Skeletal muscle tissue (tissue), 3 donors: ENCODE measurements at regions not wholly inside any gene's neighbourhood (a gene's known extent, or its start where the extent isn't known, plus 50 kb on each side); places are given as distances from the start of the nearest gene placed in this dataset.

Experiments used
- H3K27ac ChIP-seq: one replicate; pipeline ENCODE4 v1.7.0; 2013; ENCODE audit warnings: mild to moderate bottlenecking, low read depth, low read length, inconsistent platforms
- H3K27me3 ChIP-seq, 3 donors: one replicate each; pipeline ENCODE4 v1.7.0; 2013; ENCODE audit warnings: low read length in 3 of 3; ENCODE audit not compliant: control insufficient read depth in 3 of 3, insufficient read depth in 3 of 3
- H3K36me3 ChIP-seq, 3 donors: one replicate each; pipeline ENCODE4 v1.7.0; 2013; ENCODE audit warnings: low read length in 3 of 3; ENCODE audit not compliant: control insufficient read depth in 3 of 3, insufficient read depth in 3 of 3
- H3K4me1 ChIP-seq, 3 donors: one replicate each; pipeline ENCODE4 v1.7.0; 2013; ENCODE audit warnings: low read length in 3 of 3, mild to moderate bottlenecking in 3 of 3; ENCODE audit not compliant: control insufficient read depth in 3 of 3, insufficient read depth in 3 of 3
- H3K4me3 ChIP-seq, 3 donors: one replicate each; pipeline ENCODE4 v1.7.0; 2013; ENCODE audit warnings: low read length in 3 of 3
- H3K9ac ChIP-seq, 3 donors: one replicate each; pipeline ENCODE4 v1.7.0; 2013; ENCODE audit warnings: low read length in 3 of 3, mild to moderate bottlenecking in 3 of 3, moderate library complexity in 2 of 3, low read depth in 1 of 3
- H3K9me3 ChIP-seq, 3 donors: one replicate each; pipeline ENCODE4 v1.7.0; 2013; ENCODE audit warnings: low read length in 3 of 3; ENCODE audit not compliant: control insufficient read depth in 3 of 3
- donor health status: Osteomylitis.

DNA sequence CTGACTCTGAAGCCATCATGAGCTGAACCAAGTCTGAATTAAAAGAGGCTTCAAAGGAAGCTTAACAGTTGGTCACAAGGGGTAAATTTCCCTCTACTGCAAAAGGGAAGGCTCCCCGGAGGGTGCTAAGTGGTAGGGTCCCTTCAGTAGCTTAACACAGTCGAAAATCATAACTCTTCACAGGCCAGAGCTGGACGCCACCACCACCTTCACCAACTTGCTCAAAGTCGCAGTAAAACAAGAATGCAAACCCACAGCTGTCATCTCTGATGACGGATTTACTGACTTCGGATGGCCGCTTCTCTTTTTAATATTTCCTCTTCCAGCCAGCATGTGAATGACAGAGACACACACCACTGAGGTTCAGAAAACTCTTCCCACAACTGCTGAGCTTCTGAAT, 144.7 kb upstream of the FBXL4 start:
- Histone ChIP-seq H3K4me3 (no peak overlapping the region), H3K36me3 (no peaks in the 10 kb centered on the region), H3K27ac (no peak overlapping the region), H3K9me3 (no peaks in the 10 kb centered on the region), H3K9ac (no peak overlapping the region), H3K27me3 (peaks cover 11% of the 10 kb centered on the region in 3 donors), H3K4me1 (no peaks in the 10 kb centered on the region)

DNA sequence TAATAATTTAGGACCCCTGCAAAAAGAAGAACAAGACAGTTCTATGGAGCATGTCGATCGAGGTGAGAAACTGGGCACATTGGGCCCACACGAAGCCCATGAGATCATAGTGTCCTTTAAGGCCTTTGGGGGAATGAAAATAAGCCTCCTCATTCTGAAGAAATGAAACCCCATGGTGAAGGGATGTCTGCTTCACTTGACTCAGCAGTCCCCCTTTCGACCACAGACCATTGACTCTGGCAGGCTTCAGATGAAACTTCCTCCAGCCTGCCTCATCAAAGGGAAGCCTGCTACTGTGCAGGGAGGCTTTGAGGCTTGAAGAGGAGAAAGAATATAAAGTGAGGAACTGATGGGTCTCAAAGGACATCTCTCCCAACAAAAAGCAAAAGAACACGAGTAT, 144.2 kb upstream of the FBXL4 start:
- Histone ChIP-seq H3K4me3 (no peak overlapping the region), H3K27me3 (peaks cover 11% of the 10 kb centered on the region in 3 donors), H3K36me3 (no peaks in the 10 kb centered on the region), H3K9ac (no peak overlapping the region), H3K4me1 (no peaks in the 10 kb centered on the region), H3K27ac (no peak overlapping the region), H3K9me3 (no peaks in the 10 kb centered on the region)

DNA sequence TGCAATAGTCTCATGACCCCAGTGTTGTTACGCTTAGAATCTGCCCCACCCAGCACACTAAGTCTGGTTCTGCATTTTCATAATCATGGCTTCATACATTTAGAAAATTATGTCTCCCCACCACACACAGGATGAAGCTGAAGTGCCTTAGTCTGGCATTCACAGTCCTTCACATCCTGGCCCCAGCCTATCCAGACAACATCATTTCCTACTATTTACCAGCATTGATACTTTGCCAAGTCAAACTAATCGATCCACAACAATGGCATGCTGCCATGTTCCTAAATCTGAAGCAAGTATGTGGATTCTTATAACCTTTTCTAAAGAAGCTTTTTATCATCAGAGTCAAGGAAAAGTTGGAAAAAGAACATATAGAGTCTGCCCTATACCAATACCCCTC, 132.4 kb upstream of the FBXL4 start:
- Histone ChIP-seq H3K27me3 (no peaks in the 10 kb centered on the region), H3K4me1 (no peaks in the 10 kb centered on the region), H3K27ac (no peak overlapping the region), H3K36me3 (no peaks in the 10 kb centered on the region), H3K9me3 (no peaks in the 10 kb centered on the region), H3K9ac (no peak overlapping the region), H3K4me3 (no peak overlapping the region)

DNA sequence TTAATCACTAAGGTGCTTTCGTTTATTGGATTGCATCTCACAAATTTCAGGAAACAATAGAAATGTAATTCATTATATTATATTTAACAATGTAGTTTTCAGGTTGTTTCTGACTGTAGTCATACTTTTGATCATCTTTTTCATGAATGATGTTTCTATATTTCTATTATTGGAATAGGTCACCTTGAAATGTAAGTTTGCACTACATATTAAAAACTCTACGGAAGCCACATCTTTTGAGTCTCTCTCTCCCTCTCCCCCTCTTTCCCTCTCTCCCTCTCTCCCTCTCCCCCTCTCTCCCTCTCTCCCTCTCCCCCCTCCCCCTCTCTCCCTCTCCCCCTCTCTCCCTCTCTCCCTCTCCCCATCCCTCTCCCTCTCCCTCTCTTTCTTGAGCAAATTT, 131.3 kb upstream of the FBXL4 start:
- Histone ChIP-seq H3K9ac (no peak overlapping the region), H3K27me3 (no peaks in the 10 kb centered on the region), H3K4me3 (no peak overlapping the region), H3K9me3 (no peaks in the 10 kb centered on the region), H3K27ac (no peak overlapping the region), H3K36me3 (no peaks in the 10 kb centered on the region), H3K4me1 (no peaks in the 10 kb centered on the region)

GRCh38 chr6:99073223-99073622, 125.5 kb upstream of the FBXL4 start:
- Histone ChIP-seq H3K36me3 (no peaks in the 10 kb centered on the region), H3K9me3 (no peaks in the 10 kb centered on the region), H3K9ac (no peak overlapping the region), H3K27me3 (no peaks in the 10 kb centered on the region), H3K4me1 (no peaks in the 10 kb centered on the region), H3K27ac (no peak overlapping the region), H3K4me3 (no peak overlapping the region)

GRCh38 chr6:99066044-99066443, 118.3 kb upstream of the FBXL4 start:
- H3K9me3 ChIP-seq: no peaks in the 10 kb centered on the region
- no peak overlapping the region for H3K4me3 ChIP-seq
- no peaks in the 10 kb centered on the region for H3K4me1 ChIP-seq

GRCh38 chr6:99064834-99065233, 117.1 kb upstream of the FBXL4 start:
- Histone ChIP-seq H3K4me1 (no peaks in the 10 kb centered on the region), H3K36me3 (no peaks in the 10 kb centered on the region), H3K4me3 (no peak overlapping the region), H3K27ac (no peak overlapping the region), H3K27me3 (no peaks in the 10 kb centered on the region), H3K9me3 (no peaks in the 10 kb centered on the region), H3K9ac (no peak overlapping the region)

More at GRCh38 chr6:99066044-99066443, 118.3 kb upstream of the FBXL4 start:
- H3K27me3 ChIP-seq: no peaks in the 10 kb centered on the region
- H3K9ac ChIP-seq: no peak overlapping the region
- H3K27ac ChIP-seq: no peak overlapping the region
- no peaks in the 10 kb centered on the region for H3K36me3 ChIP-seq

DNA sequence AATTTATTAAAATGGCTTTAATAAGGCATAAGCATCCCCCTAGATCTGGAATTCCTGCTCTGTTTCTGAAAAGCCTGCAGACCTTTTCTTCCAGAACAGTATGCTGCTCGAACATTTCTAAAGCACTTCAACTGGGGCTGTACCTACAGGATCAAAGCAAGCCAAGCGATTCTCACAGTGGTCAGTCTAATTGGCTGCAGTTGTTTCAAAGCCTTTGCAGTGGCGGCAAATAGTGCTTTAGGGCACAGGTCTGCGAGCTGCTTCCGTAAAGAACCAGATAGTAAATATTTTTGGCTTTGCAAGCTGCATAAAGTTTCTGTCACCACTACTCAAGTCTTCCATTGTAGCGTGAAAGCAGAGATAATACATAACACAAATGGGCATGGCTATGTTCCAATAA, 88.9 kb upstream of the FBXL4 start:
- H3K27ac ChIP-seq: no peak overlapping the region
- H3K27me3 ChIP-seq: peaks cover 0 to 2% (median 0%) of the 10 kb centered on the region in 3 donors
- no peak overlapping the region for H3K4me3 ChIP-seq
- H3K4me1 ChIP-seq: peaks cover 7 to 19% (median 9%) of the 10 kb centered on the region in 3 donors
- no peak overlapping the region for H3K9ac ChIP-seq
- no peaks in the 10 kb centered on the region for H3K36me3 ChIP-seq
- H3K9me3 ChIP-seq: no peaks in the 10 kb centered on the region

DNA sequence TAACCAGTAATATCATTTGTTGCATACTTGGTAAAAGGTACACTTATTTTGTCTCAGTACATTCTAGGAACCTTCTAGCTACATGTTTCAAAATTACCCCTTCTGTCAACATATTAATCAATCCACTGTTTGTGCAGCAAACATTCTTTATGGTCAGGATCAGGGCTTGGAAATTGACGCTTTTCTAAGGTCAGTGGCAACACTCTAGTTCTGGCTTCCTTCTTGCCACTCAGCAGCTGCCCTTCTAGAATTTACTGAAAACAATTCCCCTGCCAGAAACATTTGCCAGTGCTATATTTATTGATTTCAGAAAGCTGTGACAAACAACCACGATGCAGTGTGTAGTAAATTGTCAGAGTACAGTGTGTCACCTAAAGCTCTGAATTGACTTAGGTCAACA, 84.7 kb upstream of the FBXL4 start:
- H3K4me1 ChIP-seq: peaks cover 7 to 16% (median 10%) of the 10 kb centered on the region in 3 donors
- H3K4me3 ChIP-seq: peak overlapping the region in 2 of 3 donors; percentile 6 to 15
- peaks cover 0 to 2% (median 0%) of the 10 kb centered on the region in 3 donors for H3K27me3 ChIP-seq
- H3K9me3 ChIP-seq: no peaks in the 10 kb centered on the region
- H3K27ac ChIP-seq: peak overlapping the region; percentile 41
- no peaks in the 10 kb centered on the region for H3K36me3 ChIP-seq
- H3K9ac ChIP-seq: peak overlapping the region in 1 of 3 donors; percentile 34

GRCh38 chr6:99031957-99032356, 84.2 kb upstream of the FBXL4 start:
- peak overlapping the region in 1 of 3 donors; percentile 34 for H3K9ac ChIP-seq
- H3K27ac ChIP-seq: peak overlapping the region; percentile 41
- no peaks in the 10 kb centered on the region for H3K36me3 ChIP-seq
- H3K27me3 ChIP-seq: no peaks in the 10 kb centered on the region
- H3K4me3 ChIP-seq: peak overlapping the region in 2 of 3 donors; percentile 6 to 15
- no peaks in the 10 kb centered on the region for H3K9me3 ChIP-seq
- H3K4me1 ChIP-seq: peaks cover 7 to 16% (median 10%) of the 10 kb centered on the region in 3 donors

GRCh38 chr6:99030915-99031314, 83.2 kb upstream of the FBXL4 start:
- Histone ChIP-seq H3K36me3 (no peaks in the 10 kb centered on the region), H3K9ac (no peak overlapping the region), H3K4me3 (no peak overlapping the region), H3K27ac (peak overlapping the region; percentile 41), H3K9me3 (peaks cover under 1 to 3% (median 3%) of the 10 kb centered on the region in 3 donors), H3K27me3 (no peaks in the 10 kb centered on the region), H3K4me1 (peaks cover 7 to 16% (median 10%) of the 10 kb centered on the region in 3 donors)
